LNCAP (cell line): ENCODE measurements at regions not wholly inside any gene's neighbourhood (a gene's known extent, or its start where the extent isn't known, plus 50 kb on each side); places are given as distances from the start of the nearest gene placed in this dataset.

Source experiments
- TF ChIP-seq, protein P1 (sequence below): fragments of 450-650 bp; IDR thresholded peaks from 2 replicates; pipeline ENCODE4 v1.5.1; 2017; ENCODE audit warnings: mild to moderate bottlenecking

DNA sequence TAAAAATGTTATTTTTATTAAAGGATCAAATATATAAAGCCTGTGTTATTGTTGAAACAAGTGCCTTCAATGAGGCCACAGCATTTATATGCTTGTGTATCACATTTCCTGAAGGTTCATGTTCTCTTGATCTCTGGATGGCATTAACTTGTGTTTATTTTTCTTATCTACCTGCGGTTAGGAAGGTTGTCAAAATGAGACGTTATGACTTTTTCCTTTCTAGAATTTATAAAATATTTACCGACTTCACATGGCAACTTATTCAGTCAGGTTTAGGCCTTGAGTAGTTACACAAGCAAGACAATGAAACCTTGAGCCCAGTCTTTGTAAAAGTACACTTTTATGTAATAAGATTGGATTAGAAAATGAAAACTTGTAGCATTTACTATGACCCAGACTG, 196.4 kb upstream of the ACVR2A start:
- TF ChIP-seq, protein P1, sequence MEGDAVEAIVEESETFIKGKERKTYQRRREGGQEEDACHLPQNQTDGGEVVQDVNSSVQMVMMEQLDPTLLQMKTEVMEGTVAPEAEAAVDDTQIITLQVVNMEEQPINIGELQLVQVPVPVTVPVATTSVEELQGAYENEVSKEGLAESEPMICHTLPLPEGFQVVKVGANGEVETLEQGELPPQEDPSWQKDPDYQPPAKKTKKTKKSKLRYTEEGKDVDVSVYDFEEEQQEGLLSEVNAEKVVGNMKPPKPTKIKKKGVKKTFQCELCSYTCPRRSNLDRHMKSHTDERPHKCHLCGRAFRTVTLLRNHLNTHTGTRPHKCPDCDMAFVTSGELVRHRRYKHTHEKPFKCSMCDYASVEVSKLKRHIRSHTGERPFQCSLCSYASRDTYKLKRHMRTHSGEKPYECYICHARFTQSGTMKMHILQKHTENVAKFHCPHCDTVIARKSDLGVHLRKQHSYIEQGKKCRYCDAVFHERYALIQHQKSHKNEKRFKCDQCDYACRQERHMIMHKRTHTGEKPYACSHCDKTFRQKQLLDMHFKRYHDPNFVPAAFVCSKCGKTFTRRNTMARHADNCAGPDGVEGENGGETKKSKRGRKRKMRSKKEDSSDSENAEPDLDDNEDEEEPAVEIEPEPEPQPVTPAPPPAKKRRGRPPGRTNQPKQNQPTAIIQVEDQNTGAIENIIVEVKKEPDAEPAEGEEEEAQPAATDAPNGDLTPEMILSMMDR: no peak

- TF ChIP-seq, protein P1: no peak
These were observed 197.0 kb upstream of the ACVR2A start for GRCh38 chr2:147647816-147648215.

- TF ChIP-seq, protein P1: no peak
These were observed 197.9 kb upstream of the ACVR2A start for GRCh38 chr2:147646818-147647468.

DNA sequence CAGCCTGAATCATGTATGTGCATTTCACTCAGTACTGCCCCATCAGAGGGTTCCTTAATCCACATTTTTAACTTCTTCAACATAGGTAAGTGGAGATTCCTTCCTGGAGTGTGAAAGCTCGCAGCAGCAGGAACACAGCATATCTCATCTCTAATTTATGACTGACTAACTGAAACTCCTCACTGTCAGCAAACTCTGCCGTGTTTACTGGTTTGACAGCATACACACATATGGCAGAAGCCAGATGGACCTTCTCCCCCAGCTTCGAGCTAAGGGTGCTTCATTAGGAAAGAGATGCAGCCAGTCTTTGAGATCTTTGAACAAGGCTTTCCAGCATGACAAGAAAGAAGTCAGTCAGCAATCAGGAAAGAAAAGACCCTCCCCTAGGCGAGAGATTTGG, 200.3 kb upstream of the ACVR2A start:
- TF ChIP-seq, protein P1: no peak

DNA sequence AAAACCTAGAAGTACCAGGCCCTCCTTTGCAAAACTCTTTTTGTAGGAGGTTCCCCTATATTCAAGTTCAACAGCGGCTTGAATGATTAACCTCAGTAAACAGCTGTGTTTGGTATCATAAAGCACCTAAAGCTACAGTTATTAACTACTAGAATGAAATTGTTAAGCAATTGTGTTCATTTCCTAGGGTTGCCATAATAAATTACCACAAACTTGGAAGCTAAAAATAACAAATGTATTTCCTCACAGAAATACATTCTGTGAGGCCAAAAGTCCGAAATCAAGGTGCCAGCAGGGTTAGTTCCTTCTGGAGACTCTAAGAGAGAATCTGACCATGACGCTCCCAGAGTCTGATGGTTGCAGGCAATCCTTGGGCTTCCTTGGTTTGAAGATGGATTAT, 202.1 kb upstream of the ACVR2A start:
- TF ChIP-seq, protein P1: no peak

- TF ChIP-seq, protein P1: no peak
These were observed 203.2 kb upstream of the ACVR2A start for GRCh38 chr2:147641651-147642050.

DNA sequence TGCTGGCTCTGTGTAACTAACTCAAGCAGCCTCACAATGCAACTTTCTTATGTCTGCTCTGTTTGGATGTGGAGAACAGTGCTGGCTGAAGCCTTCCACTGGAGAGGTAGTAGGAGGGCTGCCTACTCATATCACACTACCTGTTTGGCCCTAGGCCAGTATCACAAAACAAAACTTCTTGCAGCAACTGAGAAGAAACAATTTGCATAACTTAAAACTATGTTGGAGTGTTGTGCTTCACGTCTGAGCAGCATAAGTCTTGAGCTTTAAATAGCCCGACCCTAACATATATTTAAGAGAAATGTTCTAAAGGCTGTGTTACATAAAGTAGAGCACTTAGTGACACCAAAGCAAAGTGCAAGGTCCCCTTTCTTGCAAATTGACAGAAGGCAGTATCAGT, 204.9 kb upstream of the ACVR2A start:
- TF ChIP-seq, protein P1: no peak

- TF ChIP-seq, protein P1: no peak
These were observed 205.4 kb upstream of the ACVR2A start for GRCh38 chr2:147639386-147639785.
